ENCODE measurements at regions not wholly inside any gene's neighbourhood (a gene's known extent, or its start where the extent isn't known, plus 50 kb on each side); places are given as distances from the start of the nearest gene placed in this dataset.
"Not testable (repeated sequence)": the region's sequence is repeated elsewhere in the genome, so short reads cannot be mapped to it uniquely, and the experiment has no call there.

DNA sequence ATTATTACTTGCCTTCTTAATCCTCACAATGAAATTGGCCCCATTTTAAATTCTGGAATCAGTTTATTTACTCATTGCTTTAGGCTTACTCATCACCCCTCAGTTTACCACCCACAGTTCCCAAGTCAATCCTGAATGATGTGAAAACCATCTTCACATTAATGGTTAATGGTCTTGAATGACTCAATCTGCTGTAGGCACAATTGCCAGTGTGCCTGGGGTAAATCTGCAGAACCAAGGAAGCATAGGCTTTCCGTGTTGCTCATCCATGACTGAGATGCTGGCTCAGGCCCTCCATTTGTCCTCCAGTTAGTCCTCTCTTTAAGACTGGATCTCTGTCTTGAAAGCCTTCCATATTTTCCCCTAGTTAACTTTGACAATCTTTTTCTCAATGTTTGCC is 164.5 kb downstream of the PMAIP1 start:
- Histone ChIP-seq H3K4me3 (replicated peaks in 1 of 3) (no peak overlapping the region), H3K9me3 (no peaks in the 10 kb centered on the region), H3K36me3 (no peaks in the 10 kb centered on the region), H3K27me3 (no peaks in the 10 kb centered on the region), H3K4me1 (peaks cover 4% of the 10 kb centered on the region in 2 donors), H3K27ac (no peak overlapping the region)
- intact Hi-C loops (cut with DNase I): no loop called here
- TF ChIP-seq CTCF (IDR thresholded peaks at IDR 0.05) (no peak), POLR2A (IDR thresholded peaks at IDR 0.05) (no peak)
- WGBS, 2 donors: 85 to 87% methylated on average over 1 of the region's 1 CpG
- DNase-seq: no peak

DNA sequence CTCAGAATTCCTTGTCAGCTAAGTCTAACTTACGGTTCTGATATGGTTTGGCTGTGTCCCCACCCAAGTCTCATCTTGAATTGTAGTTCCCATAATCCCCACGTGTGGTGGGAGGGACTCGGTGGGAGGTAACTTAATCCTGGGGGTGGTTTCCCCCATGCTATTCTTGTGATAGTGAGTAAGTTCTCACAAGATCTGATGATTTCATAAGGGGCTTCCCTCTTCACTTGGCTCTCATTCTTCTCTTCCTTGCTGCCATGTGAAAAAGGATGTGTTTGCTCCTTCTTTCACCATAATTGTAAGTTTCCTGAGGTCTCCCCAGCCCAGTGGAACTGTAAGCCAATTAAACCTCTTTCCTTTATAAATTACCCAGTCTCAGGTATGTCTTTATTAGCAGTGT is 163.0 kb downstream of the PMAIP1 start:
- 57 to 85% methylated on average over 3 of the region's 3 CpGs for WGBS, 2 donors
- intact Hi-C loops (cut with DNase I); H3K9me3 ChIP-seq; H3K27ac ChIP-seq; H3K27me3 ChIP-seq; H3K36me3 ChIP-seq; H3K4me3 ChIP-seq (replicated peaks in 1 of 3); DNase-seq; H3K4me1 ChIP-seq: not testable (repeated sequence)

- intact Hi-C loops (cut with DNase I): no loop called here
- DNase-seq: no peak
- TF ChIP-seq POLR2A (IDR thresholded peaks at IDR 0.05) (no peak), CTCF (IDR thresholded peaks at IDR 0.05) (no peak)
- Histone ChIP-seq H3K27me3 (no peaks in the 10 kb centered on the region), H3K27ac (no peak overlapping the region), H3K36me3 (no peaks in the 10 kb centered on the region), H3K4me1 (peaks cover 4% of the 10 kb centered on the region in 2 donors), H3K4me3 (replicated peaks in 1 of 3) (no peak overlapping the region), H3K9me3 (no peaks in the 10 kb centered on the region)
- 67 to 73% methylated on average over 2 of the region's 2 CpGs for WGBS, 2 donors
Measured at GRCh38 chr18:60062396-60062795, 162.6 kb downstream of the PMAIP1 start.

DNA sequence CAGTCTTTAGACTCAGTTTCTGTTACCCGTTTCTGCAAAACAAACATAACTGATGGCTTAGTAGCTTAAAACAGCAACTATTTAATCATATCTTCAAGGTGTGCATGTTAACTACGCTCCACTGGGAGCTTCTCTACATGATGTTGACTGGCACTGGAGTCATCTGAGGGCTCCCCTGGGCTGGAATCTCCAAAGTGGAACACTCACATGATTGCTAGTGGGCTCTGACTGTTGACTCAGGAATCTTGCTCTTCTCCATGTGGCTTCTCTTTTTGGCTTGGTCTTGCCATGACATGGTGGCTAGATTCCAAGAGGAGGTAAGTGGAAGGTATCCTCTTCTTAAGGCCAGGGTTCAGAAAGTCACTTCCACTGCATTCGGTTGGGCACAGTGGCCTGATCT is 160.8 kb downstream of the PMAIP1 start:
- Histone ChIP-seq H3K9me3 (no peaks in the 10 kb centered on the region), H3K36me3 (no peaks in the 10 kb centered on the region), H3K27ac (no peak overlapping the region), H3K4me3 (replicated peaks in 1 of 3) (no peak overlapping the region), H3K27me3 (no peaks in the 10 kb centered on the region), H3K4me1 (peaks cover 4% of the 10 kb centered on the region in 2 donors)
- 76 to 79% methylated on average over 3 of the region's 3 CpGs for WGBS, 2 donors
- DNase-seq: no peak
- intact Hi-C loops (cut with DNase I): no loop called here
- TF ChIP-seq CTCF (IDR thresholded peaks at IDR 0.05) (no peak), POLR2A (IDR thresholded peaks at IDR 0.05) (no peak)

DNA sequence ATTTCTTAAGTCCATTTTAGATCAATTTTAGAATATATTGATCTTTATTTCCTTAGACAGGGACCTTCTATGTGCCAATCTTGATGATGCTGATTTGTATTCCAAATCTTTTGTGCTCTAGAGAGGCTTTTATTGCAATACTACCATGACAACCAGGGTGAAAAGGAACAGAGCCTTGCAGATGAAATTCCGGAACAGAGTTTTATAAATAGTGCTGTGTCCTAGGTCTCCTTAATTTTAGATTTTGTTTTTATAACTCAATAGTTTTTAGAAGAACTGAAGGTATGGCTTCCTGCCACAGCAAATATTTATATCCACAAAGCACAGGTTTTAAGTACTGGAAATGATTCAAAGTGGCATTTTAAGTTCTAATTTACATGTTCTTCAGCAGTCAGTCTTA is 160.2 kb downstream of the PMAIP1 start:
- WGBS, 2 donors: 49 to 71% methylated on average over 1 of the region's 1 CpG
- Histone ChIP-seq H3K4me1 (peaks cover 4% of the 10 kb centered on the region in 2 donors), H3K27me3 (no peaks in the 10 kb centered on the region), H3K9me3 (no peaks in the 10 kb centered on the region), H3K27ac (no peak overlapping the region), H3K36me3 (no peaks in the 10 kb centered on the region), H3K4me3 (replicated peaks in 1 of 3) (no peak overlapping the region)
- TF ChIP-seq POLR2A (IDR thresholded peaks at IDR 0.05) (no peak), CTCF (IDR thresholded peaks at IDR 0.05) (no peak)
- intact Hi-C loops (cut with DNase I): no loop called here
- DNase-seq: no peak

- no peak overlapping the region for H3K4me3 ChIP-seq (replicated peaks in 1 of 3)
- DNase-seq: no peak
- no peaks in the 10 kb centered on the region for H3K9me3 ChIP-seq
- no peaks in the 10 kb centered on the region for H3K27me3 ChIP-seq
- H3K27ac ChIP-seq: no peak overlapping the region
- WGBS, 2 donors: 88 to 93% methylated on average over 3 of the region's 3 CpGs
- H3K4me1 ChIP-seq: peaks cover 4% of the 10 kb centered on the region in 2 donors
- no peaks in the 10 kb centered on the region for H3K36me3 ChIP-seq
- TF ChIP-seq CTCF (IDR thresholded peaks at IDR 0.05): no peak
- TF ChIP-seq POLR2A (IDR thresholded peaks at IDR 0.05): no peak
- intact Hi-C loops (cut with DNase I): no loop called here
Measured at GRCh38 chr18:60059216-60059615, 159.4 kb downstream of the PMAIP1 start.
